ENCODE measurements at regions not wholly inside any gene's neighbourhood (a gene's known extent, or its start where the extent isn't known, plus 50 kb on each side); places are given as distances from the start of the nearest gene placed in this dataset.

DNA sequence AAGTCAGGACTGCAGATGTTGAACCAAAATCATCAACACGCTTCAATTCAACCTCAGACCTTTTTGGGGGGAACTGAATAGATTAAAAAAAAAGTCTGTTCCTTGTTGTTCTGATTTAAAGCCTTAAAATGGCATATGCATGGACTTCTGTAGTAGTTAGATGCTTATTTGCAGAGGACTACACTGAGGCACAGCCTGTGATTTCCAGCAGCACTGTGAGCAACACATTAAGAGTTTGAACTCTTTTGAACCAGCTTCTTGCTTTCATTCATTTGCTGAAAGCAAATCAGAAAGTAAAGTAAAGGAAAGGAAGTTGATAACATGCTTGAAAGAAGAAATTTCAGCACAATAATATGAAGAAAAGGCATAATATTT is 60.7 kb upstream of the DMAC1 start:
- TF ChIP-seq POLR2A (IDR thresholded peaks at IDR 0.05; ENCODE audit: low read length) (no peak), GATA1 (IDR thresholded peaks at IDR 0.05; ENCODE audit: low read depth, low read length) (no peak)

Measured in erythroblast (primary cell).